Type B pancreatic cell (in vitro differentiated cells): ENCODE measurements at regions not wholly inside any gene's neighbourhood (a gene's known extent, or its start where the extent isn't known, plus 50 kb on each side); places are given as distances from the start of the nearest gene placed in this dataset.
A peak's percentile ranks its signal among the peaks of the same experiment; 100 is the strongest.

ENCODE experiments used
- DNase-seq: peaks from one replicate; pipeline ENCODE4 v3.0.0; 2021; ENCODE audit warnings: mixed read lengths; ENCODE audit not compliant: unreplicated experiment; ENCODE audit errors: extremely low spot score
- H3K27ac Mint-ChIP-seq: 2 replicates; pipeline ENCODE4 v1.8.0; 2021; ENCODE audit warnings: mild to moderate bottlenecking, mixed read lengths
- H3K27me3 Mint-ChIP-seq: 2 replicates; pipeline ENCODE4 v1.8.0; 2021; ENCODE audit warnings: mixed read lengths
- H3K36me3 Mint-ChIP-seq: 2 replicates; pipeline ENCODE4 v1.8.0; 2021; ENCODE audit warnings: mixed read lengths
- H3K4me1 Mint-ChIP-seq: one replicate; pipeline ENCODE4 v1.8.0; 2021; ENCODE audit warnings: mixed read lengths; ENCODE audit not compliant: unreplicated experiment
- H3K4me3 Mint-ChIP-seq: 2 replicates; pipeline ENCODE4 v1.8.0; 2021; ENCODE audit warnings: mild to moderate bottlenecking, mixed read lengths
- H3K9me3 Mint-ChIP-seq: 2 replicates; pipeline ENCODE4 v1.8.0; 2021; ENCODE audit warnings: mixed read lengths
- TF ChIP-seq, protein P1 (sequence below): fragments of 200-600 bp; sonication (generic); conservative IDR thresholded peaks from 2 replicates; pipeline ENCODE4 v1.5.0; 2021; ENCODE audit warnings: antibody characterized with exemption, mild to moderate bottlenecking

DNA sequence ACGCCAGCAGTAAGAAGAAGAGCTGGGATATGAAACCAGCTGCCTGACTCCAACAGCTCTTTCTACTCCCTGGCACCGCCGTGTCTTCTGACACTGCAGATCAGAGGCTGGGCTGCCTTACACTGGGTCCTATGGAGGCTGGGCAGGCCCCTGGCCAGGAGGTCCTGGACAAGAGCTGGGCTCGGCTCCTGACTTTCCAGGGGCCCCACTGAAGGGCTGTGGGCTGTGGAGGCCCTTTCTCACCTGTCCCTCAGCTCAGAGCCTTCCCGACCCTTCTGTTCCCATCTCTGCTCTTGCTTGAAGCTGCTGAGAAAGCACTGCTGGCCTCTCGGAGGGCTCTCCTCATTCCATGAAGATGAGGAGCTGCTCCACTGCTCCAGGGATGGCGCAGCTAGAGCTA is 85.9 kb upstream of the UNC5B start:
- Mint-ChIP-seq H3K27ac (no peak overlapping the region), H3K4me3 (no peak overlapping the region), H3K36me3 (no peaks in the 10 kb centered on the region), H3K9me3 (no peaks in the 10 kb centered on the region), H3K27me3 (peaks cover 18% of the 10 kb centered on the region), H3K4me1 (peaks cover 16% of the 10 kb centered on the region)
- DNase-seq, result no peak
- TF ChIP-seq, protein P1, sequence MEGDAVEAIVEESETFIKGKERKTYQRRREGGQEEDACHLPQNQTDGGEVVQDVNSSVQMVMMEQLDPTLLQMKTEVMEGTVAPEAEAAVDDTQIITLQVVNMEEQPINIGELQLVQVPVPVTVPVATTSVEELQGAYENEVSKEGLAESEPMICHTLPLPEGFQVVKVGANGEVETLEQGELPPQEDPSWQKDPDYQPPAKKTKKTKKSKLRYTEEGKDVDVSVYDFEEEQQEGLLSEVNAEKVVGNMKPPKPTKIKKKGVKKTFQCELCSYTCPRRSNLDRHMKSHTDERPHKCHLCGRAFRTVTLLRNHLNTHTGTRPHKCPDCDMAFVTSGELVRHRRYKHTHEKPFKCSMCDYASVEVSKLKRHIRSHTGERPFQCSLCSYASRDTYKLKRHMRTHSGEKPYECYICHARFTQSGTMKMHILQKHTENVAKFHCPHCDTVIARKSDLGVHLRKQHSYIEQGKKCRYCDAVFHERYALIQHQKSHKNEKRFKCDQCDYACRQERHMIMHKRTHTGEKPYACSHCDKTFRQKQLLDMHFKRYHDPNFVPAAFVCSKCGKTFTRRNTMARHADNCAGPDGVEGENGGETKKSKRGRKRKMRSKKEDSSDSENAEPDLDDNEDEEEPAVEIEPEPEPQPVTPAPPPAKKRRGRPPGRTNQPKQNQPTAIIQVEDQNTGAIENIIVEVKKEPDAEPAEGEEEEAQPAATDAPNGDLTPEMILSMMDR, result no peak

DNA sequence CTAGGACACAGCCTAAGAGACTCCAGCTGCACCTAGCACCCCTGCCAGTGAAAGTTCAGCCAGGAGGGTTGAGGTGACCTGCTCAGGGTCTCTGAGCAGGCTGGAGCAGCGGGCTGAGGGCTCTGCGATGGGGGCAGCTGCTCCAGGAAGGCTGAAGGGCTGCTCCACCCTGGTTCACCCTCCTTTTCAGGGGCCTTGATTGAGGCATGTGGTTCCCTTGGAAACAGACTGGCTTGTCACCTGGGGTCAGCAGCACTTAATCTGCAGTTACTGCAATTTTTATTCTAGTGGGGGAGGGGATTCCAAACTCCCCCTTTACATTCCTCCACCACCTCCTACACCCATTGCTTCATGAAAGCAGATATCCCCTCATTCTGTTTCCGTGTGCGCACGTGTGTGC is 85.3 kb upstream of the UNC5B start:
- H3K27ac Mint-ChIP-seq, result no peak overlapping the region
- H3K4me1 Mint-ChIP-seq, result peaks cover 16% of the 10 kb centered on the region
- no peaks in the 10 kb centered on the region for H3K36me3 Mint-ChIP-seq
- H3K9me3 Mint-ChIP-seq, result no peaks in the 10 kb centered on the region
- DNase-seq, result no peak
- no peak overlapping the region for H3K4me3 Mint-ChIP-seq
- peaks cover 15% of the 10 kb centered on the region for H3K27me3 Mint-ChIP-seq
- TF ChIP-seq, protein P1, result no peak

DNA sequence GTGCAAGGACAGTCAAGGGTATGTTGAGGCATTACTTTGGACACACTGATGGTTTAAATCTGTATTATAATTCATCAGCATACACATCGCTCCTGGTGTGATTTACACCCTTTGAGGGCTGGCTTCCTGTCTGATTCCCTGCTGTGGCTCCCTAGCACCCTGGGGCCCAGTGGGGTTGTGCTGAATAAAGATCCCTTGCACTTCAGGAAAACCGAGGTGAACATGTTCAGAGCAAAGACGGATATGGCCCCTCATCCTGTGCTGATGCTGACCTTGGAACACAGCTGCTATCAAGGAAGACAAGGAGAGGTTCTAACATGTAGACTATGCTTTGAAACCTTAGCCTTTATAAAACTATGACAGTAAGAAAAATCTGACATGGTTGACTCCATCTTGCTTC is 84.6 kb upstream of the UNC5B start:
- Mint-ChIP-seq H3K27me3 (peaks cover 10% of the 10 kb centered on the region), H3K27ac (no peak overlapping the region), H3K4me1 (peaks cover 16% of the 10 kb centered on the region), H3K9me3 (no peaks in the 10 kb centered on the region), H3K36me3 (no peaks in the 10 kb centered on the region), H3K4me3 (no peak overlapping the region)
- no peak for DNase-seq
- TF ChIP-seq, protein P1, result no peak

DNA sequence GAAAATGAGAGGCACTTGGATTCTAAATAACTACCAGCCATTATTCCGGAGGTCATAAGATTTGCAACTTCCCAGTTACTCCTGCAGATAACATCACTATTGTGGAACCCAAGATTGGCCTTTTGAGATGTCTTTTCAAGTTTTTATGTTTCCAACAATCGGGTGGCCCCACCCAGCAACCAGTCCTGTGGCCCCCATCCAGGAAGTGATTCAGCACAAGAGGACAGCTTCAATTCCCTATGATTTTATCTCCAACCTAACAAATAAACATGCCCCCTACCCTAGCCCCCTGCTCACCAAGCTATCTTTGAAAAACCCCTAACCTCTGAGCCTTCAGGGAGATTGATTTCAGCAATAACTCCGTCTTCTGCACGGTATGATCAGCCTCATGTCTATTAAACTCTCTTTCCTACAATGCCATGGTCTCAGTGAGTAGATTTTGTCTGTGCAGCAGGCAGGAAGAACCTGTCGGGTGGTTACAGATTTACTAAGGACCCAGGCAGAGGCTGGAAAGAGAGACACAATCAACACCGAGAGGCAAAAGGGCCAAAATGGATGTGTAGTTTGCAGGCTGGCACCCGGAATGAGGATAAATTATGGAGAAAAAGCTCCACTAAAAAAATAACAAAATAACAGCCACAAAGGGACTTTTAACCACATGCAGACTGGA is 83.9 kb upstream of the UNC5B start:
- Mint-ChIP-seq H3K27me3 (peaks cover 5% of the 10 kb centered on the region), H3K4me3 (peak overlapping the region; percentile 9), H3K27ac (peak overlapping the region; percentile 4), H3K36me3 (no peaks in the 10 kb centered on the region), H3K9me3 (no peaks in the 10 kb centered on the region), H3K4me1 (peaks cover 16% of the 10 kb centered on the region)
- DNase-seq, result no peak
- TF ChIP-seq, protein P1, result no peak

DNA sequence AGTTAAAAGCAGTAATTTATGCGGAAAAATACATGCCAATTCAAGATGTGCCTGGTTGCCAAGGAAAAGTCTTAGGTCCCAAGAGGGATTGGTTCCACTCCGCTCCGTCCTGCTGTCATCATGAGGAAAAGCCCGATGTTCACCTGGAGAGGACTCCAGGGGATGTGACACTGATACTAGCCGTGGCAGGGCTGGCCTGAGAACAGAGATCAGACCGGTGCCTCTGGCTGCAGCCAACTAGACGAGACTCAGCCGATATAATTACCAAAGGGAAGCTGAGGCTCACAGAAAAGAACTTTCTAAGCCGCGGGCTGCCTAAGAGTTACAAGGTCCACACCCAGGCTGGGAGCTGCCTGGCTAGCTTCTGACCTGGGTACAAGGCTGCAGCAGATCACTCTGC is 81.3 kb upstream of the UNC5B start:
- Mint-ChIP-seq H3K36me3 (no peaks in the 10 kb centered on the region), H3K27me3 (peaks cover 5% of the 10 kb centered on the region), H3K9me3 (no peaks in the 10 kb centered on the region), H3K4me3 (no peak overlapping the region), H3K27ac (no peak overlapping the region), H3K4me1 (peaks cover 23% of the 10 kb centered on the region)
- no peak for DNase-seq
- TF ChIP-seq, protein P1, result no peak
